ENCODE measurements at regions not wholly inside any gene's neighbourhood (a gene's known extent, or its start where the extent isn't known, plus 50 kb on each side); places are given as distances from the start of the nearest gene placed in this dataset.

DNA sequence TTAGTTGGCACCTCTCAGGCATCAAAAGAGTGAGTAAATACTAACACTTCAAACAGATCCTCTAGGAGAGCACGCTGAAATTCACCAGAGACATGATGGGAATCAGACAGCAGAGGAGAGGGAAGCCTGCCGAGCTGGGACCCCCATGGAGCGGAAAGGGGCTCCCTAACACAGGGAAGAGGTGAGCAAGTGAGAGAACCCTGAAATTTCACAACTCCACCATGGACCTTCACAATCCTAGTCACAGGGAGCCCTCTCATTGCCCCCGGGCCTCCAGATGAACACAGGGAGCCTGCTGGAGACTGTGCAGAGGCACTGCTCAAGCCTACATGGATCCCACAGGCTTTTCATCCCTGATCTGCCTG is 59.2 kb upstream of the ANTXRL start:
- Histone ChIP-seq H3K27me3 (ENCODE audit: insufficient read depth, low read length, poor library complexity, severe bottlenecking) (no peaks in the 10 kb centered on the region), H3K4me2 (ENCODE audit: low read depth, low read length, poor library complexity, severe bottlenecking) (no peak overlapping the region), H3K36me3 (ENCODE audit: insufficient read depth, low read length) (0 out of 2 replicates have a peak, but pooled peaks cover 4% of the 10 kb centered on the region), H2AFZ (ENCODE audit: low read length) (no peak overlapping the region), H3K9me2 (replicated peaks; ENCODE audit: low read depth, low read length) (no peaks in the 10 kb centered on the region), H3K4me1 (ENCODE audit: insufficient read depth, low read length, poor library complexity, severe bottlenecking) (peaks cover 5% of the 10 kb centered on the region), H4K20me1 (ENCODE audit: insufficient read depth, low read length, poor library complexity, severe bottlenecking) (no peaks in the 10 kb centered on the region), H3K79me2 (ENCODE audit: insufficient read depth, low read length) (no peaks in the 10 kb centered on the region), H3K9ac (ENCODE audit: low read depth, low read length, poor library complexity, severe bottlenecking) (no peak overlapping the region), H3F3A (ENCODE audit: low read depth) (no peaks in the 10 kb centered on the region), H3K4me3 (ENCODE audit: low read length, poor library complexity, severe bottlenecking) (no peak overlapping the region), H3K9me3 (ENCODE audit: insufficient read depth, low read depth, low read length) (0 out of 2 replicates have a peak, but pooled peaks cover 5% of the 10 kb centered on the region)
- TF ChIP-seq, protein P1, sequence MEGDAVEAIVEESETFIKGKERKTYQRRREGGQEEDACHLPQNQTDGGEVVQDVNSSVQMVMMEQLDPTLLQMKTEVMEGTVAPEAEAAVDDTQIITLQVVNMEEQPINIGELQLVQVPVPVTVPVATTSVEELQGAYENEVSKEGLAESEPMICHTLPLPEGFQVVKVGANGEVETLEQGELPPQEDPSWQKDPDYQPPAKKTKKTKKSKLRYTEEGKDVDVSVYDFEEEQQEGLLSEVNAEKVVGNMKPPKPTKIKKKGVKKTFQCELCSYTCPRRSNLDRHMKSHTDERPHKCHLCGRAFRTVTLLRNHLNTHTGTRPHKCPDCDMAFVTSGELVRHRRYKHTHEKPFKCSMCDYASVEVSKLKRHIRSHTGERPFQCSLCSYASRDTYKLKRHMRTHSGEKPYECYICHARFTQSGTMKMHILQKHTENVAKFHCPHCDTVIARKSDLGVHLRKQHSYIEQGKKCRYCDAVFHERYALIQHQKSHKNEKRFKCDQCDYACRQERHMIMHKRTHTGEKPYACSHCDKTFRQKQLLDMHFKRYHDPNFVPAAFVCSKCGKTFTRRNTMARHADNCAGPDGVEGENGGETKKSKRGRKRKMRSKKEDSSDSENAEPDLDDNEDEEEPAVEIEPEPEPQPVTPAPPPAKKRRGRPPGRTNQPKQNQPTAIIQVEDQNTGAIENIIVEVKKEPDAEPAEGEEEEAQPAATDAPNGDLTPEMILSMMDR (conservative IDR thresholded peaks at IDR 0.05; ENCODE audit: low read length), result no peak

GRCh38 chr10:46227936-46228562 is 58.7 kb upstream of the ANTXRL start:
- no peak overlapping the region for H3K4me3 ChIP-seq (ENCODE audit: low read length, poor library complexity, severe bottlenecking)
- H3K36me3 ChIP-seq (ENCODE audit: insufficient read depth, low read length), result 0 out of 2 replicates have a peak, but pooled peaks cover 4% of the 10 kb centered on the region
- H3K27me3 ChIP-seq (ENCODE audit: insufficient read depth, low read length, poor library complexity, severe bottlenecking), result no peaks in the 10 kb centered on the region
- TF ChIP-seq, protein P1 (conservative IDR thresholded peaks at IDR 0.05; ENCODE audit: low read length), result no peak
- TF ChIP-seq EZH2phosphoT487 (IDR thresholded peaks at IDR 0.05; ENCODE audit: borderline replicate concordance), result no peak
- 0 out of 2 replicates have a peak, but pooled peaks cover 5% of the 10 kb centered on the region for H3K9me3 ChIP-seq (ENCODE audit: insufficient read depth, low read depth, low read length)
- H3K79me2 ChIP-seq (ENCODE audit: insufficient read depth, low read length), result no peaks in the 10 kb centered on the region
- no peaks in the 10 kb centered on the region for H3K9me2 ChIP-seq (replicated peaks; ENCODE audit: low read depth, low read length)
- no peak overlapping the region for H3K4me2 ChIP-seq (ENCODE audit: low read depth, low read length, poor library complexity, severe bottlenecking)
- no peaks in the 10 kb centered on the region for H3F3A ChIP-seq (ENCODE audit: low read depth)
- peaks cover 5% of the 10 kb centered on the region for H3K4me1 ChIP-seq (ENCODE audit: insufficient read depth, low read length, poor library complexity, severe bottlenecking)
- no peaks in the 10 kb centered on the region for H4K20me1 ChIP-seq (ENCODE audit: insufficient read depth, low read length, poor library complexity, severe bottlenecking)
- H2AFZ ChIP-seq (ENCODE audit: low read length), result no peak overlapping the region
- H3K9ac ChIP-seq (ENCODE audit: low read depth, low read length, poor library complexity, severe bottlenecking), result no peak overlapping the region

GRCh38 chr10:46228563-46229071 is 58.2 kb upstream of the ANTXRL start:
- peaks cover 5% of the 10 kb centered on the region for H3K4me1 ChIP-seq (ENCODE audit: insufficient read depth, low read length, poor library complexity, severe bottlenecking)
- TF ChIP-seq, protein P1 (conservative IDR thresholded peaks at IDR 0.05; ENCODE audit: low read length), result peak; percentile 89
- no peak for TF ChIP-seq EZH2phosphoT487 (IDR thresholded peaks at IDR 0.05; ENCODE audit: borderline replicate concordance)
- H3K79me2 ChIP-seq (ENCODE audit: insufficient read depth, low read length), result no peaks in the 10 kb centered on the region
- no peak overlapping the region for H3K4me3 ChIP-seq (ENCODE audit: low read length, poor library complexity, severe bottlenecking)
- H3K9me2 ChIP-seq (replicated peaks; ENCODE audit: low read depth, low read length), result no peaks in the 10 kb centered on the region
- no peaks in the 10 kb centered on the region for H3K27me3 ChIP-seq (ENCODE audit: insufficient read depth, low read length, poor library complexity, severe bottlenecking)
- H3K9me3 ChIP-seq (ENCODE audit: insufficient read depth, low read depth, low read length), result 0 out of 2 replicates have a peak, but pooled peaks cover 5% of the 10 kb centered on the region
- H3K9ac ChIP-seq (ENCODE audit: low read depth, low read length, poor library complexity, severe bottlenecking), result no peak overlapping the region
- H3K36me3 ChIP-seq (ENCODE audit: insufficient read depth, low read length), result 0 out of 2 replicates have a peak, but pooled peaks cover 4% of the 10 kb centered on the region
- no peak overlapping the region for H2AFZ ChIP-seq (ENCODE audit: low read length)
- peak overlapping the region; percentile 26 for H3K4me2 ChIP-seq (ENCODE audit: low read depth, low read length, poor library complexity, severe bottlenecking)
- H4K20me1 ChIP-seq (ENCODE audit: insufficient read depth, low read length, poor library complexity, severe bottlenecking), result no peaks in the 10 kb centered on the region
- H3F3A ChIP-seq (ENCODE audit: low read depth), result no peaks in the 10 kb centered on the region
